ENCODE measurements at regions not wholly inside any gene's neighbourhood (a gene's known extent, or its start where the extent isn't known, plus 50 kb on each side); places are given as distances from the start of the nearest gene placed in this dataset.
"Not testable (repeated sequence)": the region's sequence is repeated elsewhere in the genome, so short reads cannot be mapped to it uniquely, and the experiment has no call there.

DNA sequence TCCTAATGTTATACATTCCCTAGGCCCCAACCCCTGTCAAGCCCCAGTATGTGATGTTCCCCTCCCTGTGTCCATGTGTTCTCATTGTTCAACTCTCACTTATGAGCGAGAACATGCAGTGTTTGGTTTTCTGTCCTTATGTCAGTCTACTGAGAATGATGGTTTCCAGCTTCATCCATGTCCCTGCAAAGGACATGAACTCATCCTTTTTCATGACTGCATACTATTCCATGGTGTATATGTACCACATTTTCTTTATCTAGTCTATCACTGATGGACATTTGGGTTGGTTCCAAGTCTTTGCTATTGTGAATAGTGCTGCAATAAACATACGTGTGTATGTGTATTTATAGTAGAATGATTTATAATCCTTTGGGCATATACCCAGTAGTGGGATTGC lies 605.4 kb upstream of the BRINP3 start:
- ATAC-seq (replicated peaks in 6 of 8); H3K27ac ChIP-seq; H3K4me3 ChIP-seq; H3K4me1 ChIP-seq (replicated peaks in 1 of 2); in situ Hi-C loops (cut with MboI; ENCODE audit: low pct_unique_long_range_greater_than_20kb in 2 of 9, low sequenced_read_pairs in 9 of 9, unreplicated experiment in 9 of 9): not testable (repeated sequence)
- WGBS, 10 experiments = 17 to 100% (median 82%) methylated on average over 1 to 2 of the region's 2 CpGs; no CpG with 5 or more reads in 2 of the 10 experiments

DNA sequence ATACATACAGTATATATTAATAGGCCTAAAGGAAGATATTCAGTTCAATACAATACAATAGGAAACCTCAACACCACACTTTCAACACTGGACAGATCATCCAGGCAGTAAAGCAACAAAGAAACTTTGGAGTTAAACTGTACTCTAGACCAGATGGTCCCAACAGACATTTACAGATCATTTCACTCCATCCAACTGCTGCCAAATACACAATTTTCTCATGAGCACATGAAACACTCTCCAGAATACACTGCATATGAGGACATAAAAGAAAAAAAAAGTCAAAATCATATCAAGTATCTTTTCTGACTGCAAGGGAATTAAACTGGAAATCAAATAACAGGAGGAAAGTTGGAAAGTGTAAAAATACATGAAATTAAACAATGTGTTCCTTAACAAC lies 607.5 kb upstream of the BRINP3 start:
- H3K4me3 ChIP-seq = no peak overlapping the region
- in situ Hi-C loops (cut with MboI; ENCODE audit: low pct_unique_long_range_greater_than_20kb in 2 of 9, low sequenced_read_pairs in 9 of 9, unreplicated experiment in 9 of 9) = no loop called here
- no peak for ATAC-seq (replicated peaks in 6 of 8)
- no peaks in the 10 kb centered on the region for H3K4me1 ChIP-seq (replicated peaks in 1 of 2)
- no peak overlapping the region for H3K27ac ChIP-seq

DNA sequence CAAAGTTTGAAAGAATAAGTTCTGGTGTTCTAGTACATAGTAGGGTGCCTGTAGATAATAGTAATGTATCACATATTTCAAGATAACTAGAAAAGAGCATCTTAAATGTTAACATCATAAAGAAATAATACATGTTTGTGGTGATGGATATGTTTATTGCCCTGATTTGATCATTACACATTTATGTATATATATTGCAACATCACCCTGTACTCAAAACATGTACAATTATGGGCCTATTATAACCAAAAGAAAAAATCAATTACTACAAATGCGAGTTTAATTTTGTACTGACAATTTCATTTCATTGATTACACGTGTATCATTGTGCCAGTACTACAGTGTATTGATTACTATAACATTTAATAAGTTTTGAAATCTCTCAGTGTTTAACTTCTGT lies 609.2 kb upstream of the BRINP3 start:
- Histone ChIP-seq H3K27ac (no peak overlapping the region), H3K4me3 (no peak overlapping the region), H3K4me1 (replicated peaks in 1 of 2) (no peaks in the 10 kb centered on the region)
- 0 to 80% (median 55%) methylated on average over 2 of the region's 2 CpGs for WGBS, 10 experiments
- no peak for ATAC-seq (replicated peaks in 6 of 8)
- in situ Hi-C loops (cut with MboI; ENCODE audit: low pct_unique_long_range_greater_than_20kb in 2 of 9, low sequenced_read_pairs in 9 of 9, unreplicated experiment in 9 of 9) = no loop called here

DNA sequence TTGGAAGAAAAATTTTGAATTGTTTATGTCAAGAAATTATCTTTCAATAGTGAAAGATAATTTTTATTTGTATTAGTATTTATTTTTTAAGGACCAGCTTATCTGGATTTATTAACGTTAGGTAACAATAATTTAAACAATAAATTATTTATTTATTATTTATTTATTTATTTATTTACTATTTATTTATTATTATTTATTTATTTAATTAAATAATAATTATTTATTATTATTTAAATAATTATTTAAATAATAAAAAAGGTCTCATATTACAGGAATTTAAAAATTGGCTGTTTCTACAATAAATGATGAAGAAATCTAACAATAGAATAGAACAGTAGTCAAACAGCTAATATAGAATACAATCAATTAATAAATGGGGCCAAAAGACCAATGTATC lies 618.7 kb upstream of the BRINP3 start:
- 0 to 89% (median 59%) methylated on average over 1 of the region's 1 CpG for WGBS, 10 experiments
- no peaks in the 10 kb centered on the region for H3K4me1 ChIP-seq (replicated peaks in 1 of 2)
- H3K27ac ChIP-seq = no peak overlapping the region
- in situ Hi-C loops (cut with MboI; ENCODE audit: low pct_unique_long_range_greater_than_20kb in 2 of 9, low sequenced_read_pairs in 9 of 9, unreplicated experiment in 9 of 9) = no loop called here
- no peak overlapping the region for H3K4me3 ChIP-seq
- no peak for ATAC-seq (replicated peaks in 6 of 8)

DNA sequence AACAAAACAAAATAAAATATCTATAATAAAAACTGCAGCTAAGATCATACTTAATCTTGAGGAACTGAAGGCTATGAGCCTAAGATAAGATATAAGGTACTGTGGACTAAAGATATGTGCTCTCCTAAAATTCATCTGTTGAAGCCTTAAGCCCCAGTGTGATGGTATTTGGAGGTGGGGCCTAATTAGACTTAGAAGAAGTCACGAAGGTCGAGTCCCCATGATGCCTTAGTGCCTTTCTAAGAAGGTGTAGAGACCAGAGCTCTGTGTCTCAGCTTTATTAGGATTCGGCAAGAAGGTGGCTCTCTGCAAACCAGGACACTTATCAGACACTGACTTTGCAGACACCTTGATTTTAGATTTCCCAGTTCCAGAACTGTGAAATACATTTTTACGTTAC lies 622.0 kb upstream of the BRINP3 start:
- no peak overlapping the region for H3K27ac ChIP-seq
- peaks cover 0 to 5% of the 10 kb centered on the region in 2 donors for H3K4me1 ChIP-seq (replicated peaks in 1 of 2)
- 20 to 96% (median 85%) methylated on average over 1 to 4 of the region's 4 CpGs for WGBS, 10 experiments
- in situ Hi-C loops (cut with MboI; ENCODE audit: low pct_unique_long_range_greater_than_20kb in 2 of 9, low sequenced_read_pairs in 9 of 9, unreplicated experiment in 9 of 9) = no loop called here
- ATAC-seq (replicated peaks in 6 of 8) = no peak
- no peak overlapping the region for H3K4me3 ChIP-seq

DNA sequence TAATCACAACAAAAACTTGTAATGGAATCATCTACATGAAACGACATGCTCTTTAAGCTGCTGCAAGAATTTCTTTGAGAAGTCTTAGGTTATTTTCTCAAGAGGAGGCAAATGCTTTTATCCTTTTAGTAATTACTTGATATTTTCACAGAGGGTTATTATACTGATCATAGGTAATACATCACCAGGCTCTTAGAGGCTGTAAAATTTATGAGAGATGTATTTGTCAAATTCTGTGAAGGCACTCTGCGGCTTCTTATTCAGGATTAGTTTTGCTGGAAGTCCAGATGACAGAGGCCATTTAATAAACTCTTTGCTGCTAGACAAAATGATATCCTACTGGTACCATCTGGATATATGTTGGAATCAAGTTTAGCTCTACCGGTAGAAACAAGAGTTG lies 624.3 kb upstream of the BRINP3 start:
- peak in 5 of 8 experiments; percentile 54 to 97 (median 89) for ATAC-seq (replicated peaks in 6 of 8)
- 6 to 88% (median 53%) methylated on average over 1 to 3 of the region's 3 CpGs for WGBS, 10 experiments
- no peak overlapping the region for H3K27ac ChIP-seq
- H3K4me3 ChIP-seq = no peak overlapping the region
- in situ Hi-C loops (cut with MboI; ENCODE audit: low pct_unique_long_range_greater_than_20kb in 2 of 9, low sequenced_read_pairs in 9 of 9, unreplicated experiment in 9 of 9) = no loop called here
- peaks cover 0 to 5% of the 10 kb centered on the region in 2 donors for H3K4me1 ChIP-seq (replicated peaks in 1 of 2)

DNA sequence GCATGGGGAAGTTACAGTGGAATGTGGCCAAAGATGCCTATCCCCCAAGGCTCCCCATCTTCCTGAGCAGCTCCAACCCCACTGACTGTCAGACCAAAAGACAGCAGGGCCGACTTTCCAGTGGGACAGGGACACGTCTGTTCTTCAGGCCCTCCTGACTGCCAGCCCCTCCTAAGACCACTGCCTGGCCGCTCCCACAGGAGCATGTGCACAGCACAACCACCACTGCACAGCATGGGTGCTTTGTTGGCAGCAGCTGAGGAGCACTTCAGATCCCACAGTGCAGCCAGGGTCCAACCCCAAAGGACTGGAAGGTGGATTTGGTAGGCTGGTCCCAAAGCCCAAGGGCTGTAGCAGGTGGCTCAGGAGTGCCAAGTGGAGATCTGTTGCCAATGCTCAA lies 648.3 kb upstream of the BRINP3 start:
- Histone ChIP-seq H3K27ac (no peak overlapping the region), H3K4me1 (replicated peaks in 1 of 2) (no peaks in the 10 kb centered on the region), H3K4me3 (no peak overlapping the region)
- WGBS, 10 experiments = 0 to 100% (median 62%) methylated on average over 1 to 3 of the region's 3 CpGs; no CpG with 5 or more reads in 6 of the 10 experiments
- no peak for ATAC-seq (replicated peaks in 6 of 8)
- in situ Hi-C loops (cut with MboI; ENCODE audit: low pct_unique_long_range_greater_than_20kb in 2 of 9, low sequenced_read_pairs in 9 of 9, unreplicated experiment in 9 of 9) = no loop called here

DNA sequence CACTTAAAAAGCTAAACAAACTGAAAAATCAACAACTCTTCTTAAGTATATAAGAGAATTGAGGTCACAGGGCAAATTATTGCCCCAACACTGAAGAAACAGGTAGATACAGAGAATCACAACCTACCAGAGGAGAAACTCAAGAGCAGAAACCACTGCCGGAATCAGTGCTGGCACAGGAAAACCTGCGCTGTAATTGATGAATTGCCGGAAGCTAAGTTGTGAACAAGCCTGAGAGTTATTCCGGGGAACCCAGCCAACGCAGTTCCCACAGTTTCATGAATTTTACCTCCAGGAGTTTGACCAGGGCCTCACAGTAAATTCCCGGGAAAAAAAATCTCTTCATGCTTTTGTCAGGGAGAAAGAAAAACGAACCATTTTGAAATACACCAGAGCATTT lies 657.1 kb upstream of the BRINP3 start:
- H3K4me1 ChIP-seq (replicated peaks in 1 of 2) = no peaks in the 10 kb centered on the region
- WGBS, 10 experiments = 0 to 100% (median 81%) methylated on average over 1 to 7 of the region's 7 CpGs
- in situ Hi-C loops (cut with MboI; ENCODE audit: low pct_unique_long_range_greater_than_20kb in 2 of 9, low sequenced_read_pairs in 9 of 9, unreplicated experiment in 9 of 9) = no loop called here
- peak in 1 of 8 experiments; percentile 58 for ATAC-seq (replicated peaks in 6 of 8)
- no peak overlapping the region for H3K4me3 ChIP-seq
- H3K27ac ChIP-seq = no peak overlapping the region

DNA sequence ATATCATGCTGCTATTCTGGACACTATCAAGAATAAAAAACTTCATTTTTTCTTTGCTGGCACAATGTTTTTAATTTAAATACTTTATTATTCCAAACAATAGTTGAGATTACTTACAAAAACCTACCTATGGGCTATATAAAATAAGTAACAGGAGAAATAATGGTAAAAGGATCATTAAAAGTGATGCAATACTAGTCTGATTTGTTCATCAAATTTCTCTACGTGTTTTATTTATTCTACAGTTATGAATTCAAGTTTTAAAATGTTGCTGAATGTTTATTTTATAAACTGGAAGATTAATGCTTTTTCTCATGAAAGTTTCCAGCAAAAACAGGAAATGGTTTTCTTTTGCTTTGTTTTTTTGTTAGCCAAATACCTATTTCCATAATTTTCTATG lies 662.4 kb upstream of the BRINP3 start:
- no peak overlapping the region for H3K4me3 ChIP-seq
- ATAC-seq (replicated peaks in 6 of 8) = no peak
- H3K27ac ChIP-seq = no peak overlapping the region
- 0 to 100% (median 65%) methylated on average over 1 of the region's 1 CpG for WGBS, 10 experiments
- in situ Hi-C loops (cut with MboI; ENCODE audit: low pct_unique_long_range_greater_than_20kb in 2 of 9, low sequenced_read_pairs in 9 of 9, unreplicated experiment in 9 of 9) = no loop called here
- H3K4me1 ChIP-seq (replicated peaks in 1 of 2) = no peaks in the 10 kb centered on the region

DNA sequence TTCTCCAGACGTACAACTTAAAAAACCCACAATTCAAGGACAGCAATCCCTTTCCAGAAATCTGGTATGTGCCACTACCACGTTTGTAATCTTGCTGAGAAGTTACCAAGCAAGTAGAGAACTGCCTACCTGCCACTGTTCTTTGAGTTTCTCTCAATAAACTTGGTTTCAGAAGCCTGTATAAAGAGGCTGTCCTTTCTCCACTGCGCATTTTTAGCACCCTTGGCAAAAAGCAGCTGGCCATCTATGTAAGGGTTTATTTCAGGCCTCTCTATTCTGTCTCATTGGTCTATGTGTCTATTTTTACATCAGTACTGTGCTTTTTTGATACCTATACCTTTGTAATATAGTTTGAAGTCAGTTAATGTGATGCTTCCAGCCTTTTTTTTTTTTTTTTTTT lies 665.1 kb upstream of the BRINP3 start:
- H3K27ac ChIP-seq = no peak overlapping the region
- 0 to 73% (median 40%) methylated on average over 1 to 3 of the region's 3 CpGs for WGBS, 10 experiments
- H3K4me1 ChIP-seq (replicated peaks in 1 of 2) = no peaks in the 10 kb centered on the region
- no peak overlapping the region for H3K4me3 ChIP-seq
- in situ Hi-C loops (cut with MboI; ENCODE audit: low pct_unique_long_range_greater_than_20kb in 2 of 9, low sequenced_read_pairs in 9 of 9, unreplicated experiment in 9 of 9) = no loop called here
- ATAC-seq (replicated peaks in 6 of 8) = no peak

DNA sequence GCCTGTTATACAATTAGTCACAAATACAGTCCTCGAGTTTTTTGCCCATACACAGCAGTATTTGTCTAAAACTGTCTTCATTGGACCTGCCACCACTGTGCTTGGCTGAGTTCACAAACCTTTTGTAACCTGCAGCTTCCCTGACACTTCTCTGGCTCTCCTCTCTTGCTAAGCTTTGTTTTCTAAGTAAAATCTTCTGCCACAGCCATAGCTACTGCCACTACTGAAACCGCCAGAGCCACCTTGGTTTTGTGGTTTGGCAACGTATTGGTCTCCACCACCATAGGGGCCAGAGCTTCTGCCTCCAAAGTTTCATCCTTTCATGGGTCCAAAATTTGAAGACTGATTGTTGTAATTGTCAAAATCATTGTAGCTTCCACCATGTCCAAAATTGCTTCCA lies 668.2 kb upstream of the BRINP3 start:
- in situ Hi-C loops (cut with MboI; ENCODE audit: low pct_unique_long_range_greater_than_20kb in 2 of 9, low sequenced_read_pairs in 9 of 9, unreplicated experiment in 9 of 9) = no loop called here
- no peak for ATAC-seq (replicated peaks in 6 of 8)
- Histone ChIP-seq H3K4me3 (no peak overlapping the region), H3K4me1 (replicated peaks in 1 of 2) (no peaks in the 10 kb centered on the region), H3K27ac (no peak overlapping the region)
- 0 to 100% (median 76%) methylated on average over 1 to 3 of the region's 3 CpGs for WGBS, 10 experiments

DNA sequence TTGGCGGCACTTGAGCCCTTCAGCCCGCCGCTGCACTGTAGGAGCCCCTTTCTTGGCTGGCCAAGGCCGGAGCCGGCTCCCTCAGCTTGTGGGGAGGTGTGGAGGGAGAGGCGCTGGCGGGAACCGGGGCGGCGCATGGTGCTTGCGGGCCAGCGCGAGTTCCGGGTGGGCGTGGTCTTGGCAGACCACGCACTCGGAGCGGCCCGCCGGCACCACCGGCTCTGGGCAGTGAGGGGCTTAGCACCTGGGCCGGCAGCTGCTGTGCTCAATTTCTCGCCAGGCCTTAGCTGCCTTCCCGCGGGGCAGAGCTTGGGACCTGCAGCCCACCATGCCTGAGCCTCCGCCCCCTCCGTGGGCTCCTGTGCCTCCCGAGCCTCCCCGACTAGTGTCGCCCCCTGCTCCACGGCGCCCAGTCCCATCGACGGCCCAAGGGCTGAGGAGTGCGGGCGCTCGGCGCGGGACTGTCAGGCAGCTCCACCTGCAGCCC lies 673.7 kb upstream of the BRINP3 start:
- ATAC-seq (replicated peaks in 6 of 8) = no peak
- in situ Hi-C loops (cut with MboI; ENCODE audit: low pct_unique_long_range_greater_than_20kb in 2 of 9, low sequenced_read_pairs in 9 of 9, unreplicated experiment in 9 of 9) = no loop called here
- WGBS, 10 experiments = 93 to 96% (median 95%) methylated on average over 3 to 30 of the region's 39 CpGs; no CpG with 5 or more reads in 6 of the 10 experiments
- peaks cover 3% of the 10 kb centered on the region in 2 donors for H3K4me1 ChIP-seq (replicated peaks in 1 of 2)
- H3K27ac ChIP-seq = no peak overlapping the region
- H3K4me3 ChIP-seq = no peak overlapping the region

DNA sequence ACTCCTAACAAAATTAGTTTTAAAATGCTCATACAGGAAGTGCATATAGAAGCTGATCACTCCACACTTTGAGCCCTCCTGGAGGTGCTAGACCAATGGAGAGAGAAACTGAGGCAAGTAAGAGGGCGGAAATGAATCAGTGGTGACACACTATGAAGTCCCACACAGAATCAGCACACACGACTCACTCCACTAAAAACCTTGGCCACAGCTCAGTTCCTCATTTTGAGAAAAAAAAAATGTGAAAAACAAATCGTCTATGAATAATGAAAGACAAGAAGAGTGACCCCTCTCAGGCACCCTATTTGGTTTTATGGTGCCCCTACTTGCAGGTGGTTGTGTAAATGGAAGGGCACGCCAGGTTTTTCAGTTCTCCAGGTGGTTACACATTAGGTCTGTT lies 675.1 kb upstream of the BRINP3 start:
- in situ Hi-C loops (cut with MboI; ENCODE audit: low pct_unique_long_range_greater_than_20kb in 2 of 9, low sequenced_read_pairs in 9 of 9, unreplicated experiment in 9 of 9) = no loop called here
- WGBS, 10 experiments = 15 to 100% (median 86%) methylated on average over 1 to 3 of the region's 4 CpGs; no CpG with 5 or more reads in 1 of the 10 experiments
- Histone ChIP-seq H3K4me3 (no peak overlapping the region), H3K4me1 (replicated peaks in 1 of 2) (peaks cover 3% of the 10 kb centered on the region in 2 donors), H3K27ac (no peak overlapping the region)
- no peak for ATAC-seq (replicated peaks in 6 of 8)

DNA sequence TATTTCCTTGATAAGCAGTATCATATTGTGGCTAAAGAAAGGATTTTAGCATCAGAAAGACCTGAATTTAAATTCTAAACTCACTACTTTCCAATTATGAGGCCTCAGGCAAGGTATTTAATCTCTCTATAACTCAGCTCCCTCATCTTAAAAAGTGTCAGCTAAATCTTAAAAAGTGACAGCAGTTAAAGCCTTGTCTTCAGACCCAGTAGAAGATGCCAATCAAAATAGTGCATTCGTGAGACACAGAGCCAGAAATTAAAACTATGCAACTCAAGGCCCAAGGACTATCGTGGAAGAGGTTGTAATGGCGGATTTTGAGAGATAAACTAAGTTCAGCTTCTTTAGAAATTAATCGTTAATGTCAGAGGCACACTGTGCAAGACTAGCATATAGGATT lies 677.5 kb upstream of the BRINP3 start:
- 0 to 100% (median 52%) methylated on average over 1 to 4 of the region's 4 CpGs; no CpG with 5 or more reads in 1 of the 10 experiments for WGBS, 10 experiments
- H3K27ac ChIP-seq = no peak overlapping the region
- no peak overlapping the region for H3K4me3 ChIP-seq
- in situ Hi-C loops (cut with MboI; ENCODE audit: low pct_unique_long_range_greater_than_20kb in 2 of 9, low sequenced_read_pairs in 9 of 9, unreplicated experiment in 9 of 9) = no loop called here
- no peak for ATAC-seq (replicated peaks in 6 of 8)
- H3K4me1 ChIP-seq (replicated peaks in 1 of 2) = peaks cover 3% of the 10 kb centered on the region in 2 donors
